HEK293 (cell line): ENCODE measurements at regions not wholly inside any gene's neighbourhood (a gene's known extent, or its start where the extent isn't known, plus 50 kb on each side); places are given as distances from the start of the nearest gene placed in this dataset.

Experiments used
- CTCF ChIA-PET: fragments of 350-600 bp; formaldehyde crosslinking; extraction: SDS; loops from one replicate; lab custom pipeline; 2021; ENCODE audit warnings: antibody characterized with exemption; lab: Yijun Ruan, JAX
- POLR2A ChIA-PET: fragments of 300-600 bp; formaldehyde crosslinking; extraction: SDS; loops from one replicate; lab custom pipeline; 2020; ENCODE audit warnings: antibody characterized with exemption, inconsistent platforms; lab: Yijun Ruan, JAX
- H3K27ac ChIP-seq: fragments of 200-500 bp; sonication (Bioruptor generic); 2 replicates; pipeline ENCODE4 v1.5.1; 2014; ENCODE audit warnings: low read depth, low read length, control low read depth, inconsistent platforms; ENCODE audit errors: extremely low read depth
- H3K36me3 ChIP-seq, 2 experiments: fragments of 200-500 bp in 1 of 2; sonication (Bioruptor generic) in 1 of 2; 1 replicate in 1 of 2; 2 replicates in 1 of 2; pipeline ENCODE4 v1.5.1; 2014 to 2017; ENCODE audit warnings: inconsistent platforms in 2 of 2, low read length in 2 of 2; ENCODE audit not compliant: control insufficient read depth in 2 of 2, insufficient read depth in 1 of 2
- H3K4me1 ChIP-seq: fragments of 200-500 bp; sonication (Bioruptor generic); 2 replicates; pipeline ENCODE4 v1.5.1; 2014; ENCODE audit warnings: mild to moderate bottlenecking, low read length, inconsistent platforms; ENCODE audit not compliant: control insufficient read depth, insufficient read depth
- H3K4me3 ChIP-seq: 2 replicates; pipeline ENCODE4 v1.5.1; 2011; ENCODE audit warnings: low read depth, mild to moderate bottlenecking, control low read depth, low read length, moderate library complexity
- H3K9me3 ChIP-seq: fragments of 200-500 bp; sonication (Bioruptor generic); 2 replicates; pipeline ENCODE4 v1.5.1; 2014; ENCODE audit warnings: low read depth, low read length, inconsistent platforms; ENCODE audit not compliant: control insufficient read depth, insufficient read depth
- HIC1 ChIP-seq: fragments of 450-650 bp; formaldehyde crosslinking; IDR thresholded peaks from 2 replicates; pipeline ENCODE4 v1.5.1; 2016; ENCODE audit warnings: missing biosample characterization, missing genetic modification characterization
- INSM2 ChIP-seq: fragments of 450-650 bp; formaldehyde crosslinking; IDR thresholded peaks from 2 replicates; pipeline ENCODE4 v1.5.1; 2016; ENCODE audit warnings: missing biosample characterization, missing genetic modification characterization
- KLF7 ChIP-seq: fragments of 450-650 bp; formaldehyde crosslinking; IDR thresholded peaks from 2 replicates; pipeline ENCODE4 v1.5.1; 2016; ENCODE audit warnings: missing biosample characterization, missing genetic modification characterization, borderline replicate concordance
- PRDM2 ChIP-seq: fragments of 450-650 bp; formaldehyde crosslinking; IDR thresholded peaks from 2 replicates; pipeline ENCODE4 v1.5.1; 2016; ENCODE audit warnings: missing biosample characterization, missing genetic modification characterization, borderline replicate concordance
- SETDB1 ChIP-seq: IDR thresholded peaks from one replicate; pipeline ENCODE4 v1.6.1; 2017; ENCODE audit warnings: mild to moderate bottlenecking, low read length, moderate library complexity, mixed read lengths; ENCODE audit not compliant: insufficient read length
- ZBTB48 ChIP-seq: fragments of 450-650 bp; formaldehyde crosslinking; IDR thresholded peaks from 2 replicates; pipeline ENCODE4 v1.5.1; 2016; ENCODE audit warnings: missing biosample characterization, missing genetic modification characterization
- ZBTB49 ChIP-seq: fragments of 450-650 bp; formaldehyde crosslinking; IDR thresholded peaks from 2 replicates; pipeline ENCODE4 v1.5.1; 2016; ENCODE audit warnings: missing biosample characterization, missing genetic modification characterization, low read depth
- ZBTB8A ChIP-seq: fragments of 450-650 bp; formaldehyde crosslinking; IDR thresholded peaks from 2 replicates; pipeline ENCODE4 v1.5.1; 2016; ENCODE audit warnings: missing biosample characterization, missing genetic modification characterization
- ZNF121 ChIP-seq: fragments of 450-650 bp; formaldehyde crosslinking; IDR thresholded peaks from 2 replicates; pipeline ENCODE4 v1.5.1; 2016; ENCODE audit warnings: missing biosample characterization, missing genetic modification characterization
- ZNF175 ChIP-seq: fragments of 450-650 bp; formaldehyde crosslinking; IDR thresholded peaks from 2 replicates; pipeline ENCODE4 v1.5.1; 2016; ENCODE audit warnings: missing biosample characterization, missing genetic modification characterization
- ZNF26 ChIP-seq: fragments of 450-650 bp; formaldehyde crosslinking; IDR thresholded peaks from 2 replicates; pipeline ENCODE4 v1.5.1; 2016; ENCODE audit warnings: missing biosample characterization, missing genetic modification characterization
- ZNF274 ChIP-seq, 2 experiments: fragments of 200-500 bp in 1 of 2; fragments of 450-650 bp in 1 of 2; sonication (Bioruptor generic) in 1 of 2; formaldehyde crosslinking in 1 of 2; IDR thresholded peaks; 2 replicates each; pipeline versions ENCODE4 v1.5.1 to v1.6.1; 2014 to 2016; ENCODE audit warnings: borderline replicate concordance in 1 of 2, inconsistent platforms in 1 of 2, low read length in 1 of 2, missing biosample characterization in 1 of 2, missing genetic modification characterization in 1 of 2
- ZNF324 ChIP-seq: fragments of 450-650 bp; formaldehyde crosslinking; IDR thresholded peaks from 2 replicates; pipeline ENCODE4 v1.5.1; 2016; ENCODE audit warnings: missing biosample characterization, missing genetic modification characterization
- ZNF37A ChIP-seq: fragments of 450-650 bp; IDR thresholded peaks from 2 replicates; pipeline ENCODE4 v1.5.1; 2018; ENCODE audit warnings: missing biosample characterization, missing genetic modification characterization
- ZNF391 ChIP-seq: fragments of 450-650 bp; formaldehyde crosslinking; IDR thresholded peaks from 2 replicates; pipeline ENCODE4 v1.5.1; 2016; ENCODE audit warnings: low read depth, missing biosample characterization, missing genetic modification characterization, borderline replicate concordance
- ZNF449 ChIP-seq: fragments of 450-650 bp; formaldehyde crosslinking; IDR thresholded peaks from 2 replicates; pipeline ENCODE4 v1.5.1; 2017; ENCODE audit warnings: missing biosample characterization, mild to moderate bottlenecking, missing genetic modification characterization, moderate library complexity
- ZNF521 ChIP-seq: fragments of 450-650 bp; formaldehyde crosslinking; IDR thresholded peaks from 2 replicates; pipeline ENCODE4 v1.5.1; 2017; ENCODE audit warnings: missing biosample characterization, mild to moderate bottlenecking, missing genetic modification characterization
- ZNF843 ChIP-seq: fragments of 450-650 bp; formaldehyde crosslinking; IDR thresholded peaks from 2 replicates; pipeline ENCODE4 v1.5.1; 2016; ENCODE audit warnings: missing biosample characterization, missing genetic modification characterization

- CTCF ChIA-PET: interaction anchor here (0.5 to 0.8 kb wide), 3 partner anchors 15 to 249 kb away, joined by 3 read pairs; no protein-coding TSS in a partner anchor
- no peak overlapping the region for H3K27ac ChIP-seq
Measured at GRCh38 chr7:19368491-19368925, 223.3 kb upstream of the FERD3L start.

More at GRCh38 chr7:19368491-19368925, 223.3 kb upstream of the FERD3L start:
- no peaks in the 10 kb centered on the region for H3K36me3 ChIP-seq
- POLR2A ChIA-PET: interaction anchor here (0.5 kb wide), 1 partner anchor 24 kb away, joined by 6 read pairs; no protein-coding TSS in a partner anchor
- no peaks in the 10 kb centered on the region; the same call in 1 of the 2 replicates for H3K4me1 ChIP-seq
- no peaks in the 10 kb centered on the region for H3K9me3 ChIP-seq
- TF ChIP-seq KLF7 (tag by site-specific recombination): no peak
- no peak for TF ChIP-seq ZNF843 (tag by site-specific recombination)
- TF ChIP-seq SETDB1: no peak
- TF ChIP-seq ZNF274 (IDR thresholded peaks at IDR 0.05; ENCODE audit: low read length): no peak
- no peak for TF ChIP-seq ZNF274 (tag by site-specific recombination; IDR thresholded peaks at IDR 0.05; ENCODE audit: borderline replicate concordance)
- TF ChIP-seq ZBTB48: no peak
- TF ChIP-seq HIC1 (tag by site-specific recombination): no peak
- TF ChIP-seq ZNF121 (tag by site-specific recombination): no peak
- TF ChIP-seq ZNF324 (tag by site-specific recombination): no peak
- no peak for TF ChIP-seq ZNF175 (tag by site-specific recombination)
- TF ChIP-seq ZNF26 (tag by site-specific recombination): no peak
- no peak for TF ChIP-seq ZNF449 (tag by site-specific recombination)
- no peak for TF ChIP-seq INSM2
- no peak for TF ChIP-seq ZBTB49
- TF ChIP-seq ZNF37A (tag by site-specific recombination): no peak
- TF ChIP-seq ZNF391 (tag by site-specific recombination): no peak
- no peak for TF ChIP-seq PRDM2 (tag by site-specific recombination)
- no peak for TF ChIP-seq ZNF521 (tag by site-specific recombination)
- TF ChIP-seq ZBTB8A (tag by site-specific recombination): no peak
- TF ChIP-seq, all 188 proteins: peak for 0
- H3K4me3 ChIP-seq: no peak overlapping the region
